Panc1 (cell line): ENCODE measurements at regions not wholly inside any gene's neighbourhood (a gene's known extent, or its start where the extent isn't known, plus 50 kb on each side); places are given as distances from the start of the nearest gene placed in this dataset.
A peak's percentile ranks its signal among the peaks of the same experiment; 100 is the strongest.

Experiments
- ATAC-seq: fragments of 200-7000 bp; cut with Tn5 transposase; 2 replicates; pipeline ENCODE4 v1.9.1; 2020; ENCODE audit warnings: mild to moderate bottlenecking, moderate library complexity
- BruUV-seq: library from RNA; stranded (reverse); fragments of 400-500 nt; replicated peaks from 2 replicates; lab custom pipeline; 2021; lab: Mats Ljungman, UMichigan
- CTCF ChIA-PET: fragments of 300-600 bp; sonication (Branson Sonifier 250); formaldehyde crosslinking; loops from one replicate; lab custom pipeline; 2022; ENCODE audit warnings: antibody characterized with exemption; lab: Charles Lee
- POLR2A ChIA-PET: fragments of 300-600 bp; sonication (Branson Sonifier 250); formaldehyde crosslinking; loops from one replicate; lab custom pipeline; 2022; ENCODE audit warnings: antibody characterized with exemption; lab: Charles Lee
- DNase-seq: peaks from one replicate; pipeline ENCODE4 v3.0.0-alpha.2; 2010; ENCODE audit warnings: low read depth, low spot score
- H3K27ac ChIP-seq: 2 replicates; pipeline ENCODE4 v1.5.1; 2011; ENCODE audit warnings: mild to moderate bottlenecking, low read length, inconsistent platforms
- H3K27me3 ChIP-seq: fragments of 200-500 bp; sonication (Bioruptor generic); 2 replicates; pipeline ENCODE4 v1.6.0; 2014; ENCODE audit warnings: low read length, inconsistent platforms; ENCODE audit not compliant: control insufficient read depth, insufficient read depth
- H3K36me3 ChIP-seq: fragments of 200-500 bp; sonication (Bioruptor generic); 2 replicates; pipeline ENCODE4 v1.5.1; 2014; ENCODE audit warnings: inconsistent platforms, mild to moderate bottlenecking, low read length, moderate library complexity; ENCODE audit not compliant: control insufficient read depth, insufficient read depth
- H3K4me1 ChIP-seq: 2 replicates; pipeline ENCODE4 v1.5.1; 2011; ENCODE audit warnings: inconsistent platforms, mild to moderate bottlenecking, low read length, moderate library complexity; ENCODE audit not compliant: control insufficient read depth, insufficient read depth
- H3K4me3 ChIP-seq, 2 experiments: 2 replicates each; pipeline ENCODE4 v1.5.1; 2011 to 2012; ENCODE audit warnings: low read depth in 2 of 2, low read length in 2 of 2, mild to moderate bottlenecking in 2 of 2, inconsistent platforms in 1 of 2, moderate library complexity in 1 of 2
- H3K9me3 ChIP-seq: fragments of 200-500 bp; sonication (Bioruptor generic); 2 replicates; pipeline ENCODE4 v1.5.1; 2014; ENCODE audit warnings: low read depth, mild to moderate bottlenecking, inconsistent platforms, low read length, moderate library complexity; ENCODE audit not compliant: control insufficient read depth, insufficient read depth
- SIN3A ChIP-seq: IDR thresholded peaks from 2 replicates; pipeline ENCODE4 v1.6.1; 2012; ENCODE audit warnings: low read depth, mild to moderate bottlenecking, low read length, moderate library complexity, borderline replicate concordance; ENCODE audit not compliant: insufficient read depth
- in situ Hi-C: cut with HindIII; loops from 2 replicates; pipeline ENCODE4 v1.10.0; 2016; ENCODE audit warnings: low sequenced_read_pairs, low pct_unique_long_range_greater_than_20kb
- intact Hi-C: fragments of 100-400 bp; cut with micrococcal nuclease; formaldehyde crosslinking; loops from one replicate; pipeline ENCODE4 v1.10.0; 2022; ENCODE audit not compliant: unreplicated experiment
- TF ChIP-seq, protein P1 (sequence below), 2 experiments: IDR thresholded peaks; 2 replicates each; pipeline ENCODE4 v1.6.1; 2011 to 2012; ENCODE audit warnings: low read depth in 2 of 2, control low read depth in 1 of 2, low read length in 1 of 2, mild to moderate bottlenecking in 1 of 2, moderate library complexity in 1 of 2; ENCODE audit not compliant: insufficient read depth in 1 of 2
- TF ChIP-seq, protein P2 (sequence below): fragments of 450-650 bp; IDR thresholded peaks from 2 replicates; pipeline ENCODE4 v1.5.1; 2017; ENCODE audit warnings: mild to moderate bottlenecking

DNA sequence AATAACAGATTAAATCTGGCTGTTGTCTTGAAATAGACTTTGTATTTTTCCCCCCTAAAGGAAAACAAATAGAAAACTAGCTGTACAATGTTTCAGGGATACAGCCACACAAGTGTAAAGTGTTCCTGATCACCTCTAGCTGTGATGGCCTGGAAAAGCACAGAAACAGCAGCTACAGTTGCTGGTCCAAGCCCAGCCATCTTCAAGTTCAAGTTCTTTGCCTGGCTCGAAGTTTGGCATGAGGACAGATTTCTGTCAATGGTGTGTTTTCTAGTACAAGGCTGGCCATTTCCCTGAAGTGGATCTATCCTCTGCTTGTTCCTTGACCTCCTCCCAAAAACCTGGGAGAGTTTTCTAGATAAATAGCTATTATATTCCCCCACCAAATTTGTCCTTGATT is 272.2 kb upstream of the ADRA1B start:
- ATAC-seq, result no peak

DNA sequence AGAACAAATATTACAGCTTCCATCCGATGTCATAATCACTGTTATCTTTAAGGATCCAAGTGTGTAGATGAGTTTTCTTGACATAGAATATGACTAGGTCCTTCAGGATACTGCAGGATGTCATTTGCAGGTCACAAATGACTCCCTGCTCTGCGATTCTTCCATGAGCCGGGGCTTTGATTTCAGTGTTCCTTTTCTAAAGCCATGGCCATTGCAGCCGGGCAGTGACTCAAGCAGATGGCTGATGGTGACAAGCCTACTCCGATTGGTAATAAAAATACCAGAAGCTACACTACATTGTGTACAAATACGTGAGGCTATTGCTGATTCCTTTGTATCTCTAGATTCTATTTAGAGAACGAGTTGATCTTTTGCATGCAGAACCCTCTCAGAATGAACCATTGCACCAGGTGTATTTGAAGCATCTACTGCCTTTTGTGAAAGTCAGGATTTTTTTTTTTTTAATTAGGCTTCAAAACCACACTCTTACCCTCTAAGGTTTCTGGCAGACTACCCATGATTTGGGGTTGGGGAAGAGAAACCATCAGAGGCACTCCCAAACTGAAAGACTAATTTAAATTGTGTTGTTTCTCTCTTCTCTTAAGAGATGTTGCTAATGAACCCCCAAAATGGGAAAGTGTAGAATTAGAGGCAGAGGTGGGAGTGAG is 271.0 kb upstream of the ADRA1B start:
- ATAC-seq (peak; percentile 53; the same call in 1 of the 2 replicates), DNase-seq (no peak)
- no TSS peak for BruUV-seq
- ChIA-PET POLR2A (no interaction called here), CTCF (interaction anchor here (0.6 kb wide), 1 partner anchor 29 kb away, joined by 4 read pairs; no protein-coding TSS in a partner anchor)
- intact Hi-C loops (no loop called here), in situ Hi-C loops (no loop called here)
- H3K9me3 ChIP-seq, result no peaks in the 10 kb centered on the region
- H3K4me3 ChIP-seq, result no peak overlapping the region
- no peak overlapping the region for H3K27ac ChIP-seq
- no peaks in the 10 kb centered on the region for H3K27me3 ChIP-seq
- H3K36me3 ChIP-seq, result no peaks in the 10 kb centered on the region
- TF ChIP-seq SIN3A, result no peak
- TF ChIP-seq, protein P1, sequence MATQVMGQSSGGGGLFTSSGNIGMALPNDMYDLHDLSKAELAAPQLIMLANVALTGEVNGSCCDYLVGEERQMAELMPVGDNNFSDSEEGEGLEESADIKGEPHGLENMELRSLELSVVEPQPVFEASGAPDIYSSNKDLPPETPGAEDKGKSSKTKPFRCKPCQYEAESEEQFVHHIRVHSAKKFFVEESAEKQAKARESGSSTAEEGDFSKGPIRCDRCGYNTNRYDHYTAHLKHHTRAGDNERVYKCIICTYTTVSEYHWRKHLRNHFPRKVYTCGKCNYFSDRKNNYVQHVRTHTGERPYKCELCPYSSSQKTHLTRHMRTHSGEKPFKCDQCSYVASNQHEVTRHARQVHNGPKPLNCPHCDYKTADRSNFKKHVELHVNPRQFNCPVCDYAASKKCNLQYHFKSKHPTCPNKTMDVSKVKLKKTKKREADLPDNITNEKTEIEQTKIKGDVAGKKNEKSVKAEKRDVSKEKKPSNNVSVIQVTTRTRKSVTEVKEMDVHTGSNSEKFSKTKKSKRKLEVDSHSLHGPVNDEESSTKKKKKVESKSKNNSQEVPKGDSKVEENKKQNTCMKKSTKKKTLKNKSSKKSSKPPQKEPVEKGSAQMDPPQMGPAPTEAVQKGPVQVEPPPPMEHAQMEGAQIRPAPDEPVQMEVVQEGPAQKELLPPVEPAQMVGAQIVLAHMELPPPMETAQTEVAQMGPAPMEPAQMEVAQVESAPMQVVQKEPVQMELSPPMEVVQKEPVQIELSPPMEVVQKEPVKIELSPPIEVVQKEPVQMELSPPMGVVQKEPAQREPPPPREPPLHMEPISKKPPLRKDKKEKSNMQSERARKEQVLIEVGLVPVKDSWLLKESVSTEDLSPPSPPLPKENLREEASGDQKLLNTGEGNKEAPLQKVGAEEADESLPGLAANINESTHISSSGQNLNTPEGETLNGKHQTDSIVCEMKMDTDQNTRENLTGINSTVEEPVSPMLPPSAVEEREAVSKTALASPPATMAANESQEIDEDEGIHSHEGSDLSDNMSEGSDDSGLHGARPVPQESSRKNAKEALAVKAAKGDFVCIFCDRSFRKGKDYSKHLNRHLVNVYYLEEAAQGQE (IDR thresholded peaks at IDR 0.05; ENCODE audit: insufficient read depth in 1 of 2, low read depth in 2 of 2, low read length in 1 of 2), result no peak
- TF ChIP-seq, protein P2, sequence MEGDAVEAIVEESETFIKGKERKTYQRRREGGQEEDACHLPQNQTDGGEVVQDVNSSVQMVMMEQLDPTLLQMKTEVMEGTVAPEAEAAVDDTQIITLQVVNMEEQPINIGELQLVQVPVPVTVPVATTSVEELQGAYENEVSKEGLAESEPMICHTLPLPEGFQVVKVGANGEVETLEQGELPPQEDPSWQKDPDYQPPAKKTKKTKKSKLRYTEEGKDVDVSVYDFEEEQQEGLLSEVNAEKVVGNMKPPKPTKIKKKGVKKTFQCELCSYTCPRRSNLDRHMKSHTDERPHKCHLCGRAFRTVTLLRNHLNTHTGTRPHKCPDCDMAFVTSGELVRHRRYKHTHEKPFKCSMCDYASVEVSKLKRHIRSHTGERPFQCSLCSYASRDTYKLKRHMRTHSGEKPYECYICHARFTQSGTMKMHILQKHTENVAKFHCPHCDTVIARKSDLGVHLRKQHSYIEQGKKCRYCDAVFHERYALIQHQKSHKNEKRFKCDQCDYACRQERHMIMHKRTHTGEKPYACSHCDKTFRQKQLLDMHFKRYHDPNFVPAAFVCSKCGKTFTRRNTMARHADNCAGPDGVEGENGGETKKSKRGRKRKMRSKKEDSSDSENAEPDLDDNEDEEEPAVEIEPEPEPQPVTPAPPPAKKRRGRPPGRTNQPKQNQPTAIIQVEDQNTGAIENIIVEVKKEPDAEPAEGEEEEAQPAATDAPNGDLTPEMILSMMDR, result no peak
- H3K4me1 ChIP-seq, result no peaks in the 10 kb centered on the region

More for the DNA sequence above, 272.2 kb upstream of the ADRA1B start:
- TF ChIP-seq, protein P1 (IDR thresholded peaks at IDR 0.05; ENCODE audit: insufficient read depth in 1 of 2, low read depth in 2 of 2, low read length in 1 of 2), result no peak
- no peak for TF ChIP-seq SIN3A
- DNase-seq, result no peak
- ChIA-PET POLR2A (no interaction called here), CTCF (no interaction called here)
- no peaks in the 10 kb centered on the region for H3K27me3 ChIP-seq
- BruUV-seq, result no TSS peak
- H3K9me3 ChIP-seq, result no peaks in the 10 kb centered on the region
- no peak overlapping the region for H3K4me3 ChIP-seq
- no peaks in the 10 kb centered on the region for H3K36me3 ChIP-seq
- no peaks in the 10 kb centered on the region for H3K4me1 ChIP-seq
- intact Hi-C loops, result no loop called here
- in situ Hi-C loops, result no loop called here
- no peak overlapping the region for H3K27ac ChIP-seq
